ENCODE measurements at regions not wholly inside any gene's neighbourhood (a gene's known extent, or its start where the extent isn't known, plus 50 kb on each side); places are given as distances from the start of the nearest gene placed in this dataset.

- TF ChIP-seq CTCF (IDR thresholded peaks at IDR 0.05) (no peak), POLR2A (IDR thresholded peaks at IDR 0.05) (no peak)
These were observed 547.5 kb upstream of the TNP1 start for GRCh38 chr2:217407362-217407761.
